ENCODE measurements at regions not wholly inside any gene's neighbourhood (a gene's known extent, or its start where the extent isn't known, plus 50 kb on each side); places are given as distances from the start of the nearest gene placed in this dataset.
"Not testable (repeated sequence)": the region's sequence is repeated elsewhere in the genome, so short reads cannot be mapped to it uniquely, and the experiment has no call there.

DNA sequence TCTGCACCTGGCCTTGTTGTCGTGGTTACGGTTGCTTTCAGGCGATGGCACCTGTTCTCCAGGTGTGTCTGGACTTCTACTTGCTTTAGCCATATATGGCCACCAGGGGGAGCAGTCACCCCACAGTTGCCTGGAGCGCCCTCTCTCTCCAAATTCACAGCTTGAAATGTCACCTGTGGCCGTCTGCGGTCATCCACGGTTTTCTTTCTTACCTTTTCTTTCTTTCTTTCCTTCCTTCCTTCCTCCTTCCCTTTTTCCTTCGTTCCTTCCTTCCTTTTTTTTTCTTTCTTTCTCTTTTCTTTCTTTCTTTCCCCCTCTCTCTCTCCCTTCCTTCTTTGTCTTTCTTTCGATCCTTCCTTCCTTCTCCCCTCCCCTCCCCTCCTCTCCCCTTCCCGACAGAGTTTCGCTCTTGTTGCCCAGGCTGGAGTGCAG, 150.5 kb upstream of the VKORC1L1 start:
- DNase-seq (ENCODE audit: low read depth in 2 of 2, low spot score in 1 of 2), result peak; percentile 30 to 49

DNA sequence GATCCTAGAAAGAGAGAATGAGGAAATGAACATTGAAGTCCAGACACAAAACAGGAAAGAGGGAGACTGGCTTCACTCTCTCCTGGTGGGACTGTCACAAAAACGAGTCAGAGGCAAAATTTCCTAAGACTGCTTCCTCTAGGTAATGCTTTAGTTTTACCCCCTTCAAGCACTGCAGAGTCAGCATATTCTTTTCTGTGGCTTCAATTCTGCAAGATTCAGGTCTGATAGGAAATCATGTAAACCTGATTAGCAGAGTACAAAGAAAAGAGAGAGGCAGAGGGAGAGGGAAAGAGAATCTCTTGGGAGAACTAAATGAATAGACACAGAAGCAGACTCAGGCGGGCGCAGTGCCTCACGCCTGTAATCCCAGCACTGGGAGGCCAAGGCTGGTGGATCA, 145.7 kb upstream of the VKORC1L1 start:
- DNase-seq (ENCODE audit: low read depth in 2 of 2, low spot score in 1 of 2), result not testable (repeated sequence)

DNA sequence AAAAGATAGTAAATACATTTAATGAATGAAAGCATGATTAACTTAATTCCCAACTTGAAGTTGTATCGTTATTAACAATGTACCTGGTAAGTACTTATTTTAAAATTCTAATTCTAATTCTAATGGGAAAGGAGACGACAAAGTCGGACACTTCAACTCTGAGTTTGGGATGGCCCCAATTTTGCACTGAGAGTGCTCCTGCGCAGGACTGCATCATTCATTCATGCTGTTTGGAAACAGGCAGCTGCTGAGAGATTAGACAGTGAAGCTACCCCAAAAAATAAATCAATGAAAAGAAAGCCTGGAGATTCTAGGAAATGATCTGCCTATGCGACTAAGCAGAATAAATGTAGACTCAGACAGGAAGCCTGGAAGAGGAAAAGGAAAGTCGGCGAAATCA, 141.7 kb upstream of the VKORC1L1 start:
- DNase-seq (ENCODE audit: low read depth in 2 of 2, low spot score in 1 of 2), result no peak

DNA sequence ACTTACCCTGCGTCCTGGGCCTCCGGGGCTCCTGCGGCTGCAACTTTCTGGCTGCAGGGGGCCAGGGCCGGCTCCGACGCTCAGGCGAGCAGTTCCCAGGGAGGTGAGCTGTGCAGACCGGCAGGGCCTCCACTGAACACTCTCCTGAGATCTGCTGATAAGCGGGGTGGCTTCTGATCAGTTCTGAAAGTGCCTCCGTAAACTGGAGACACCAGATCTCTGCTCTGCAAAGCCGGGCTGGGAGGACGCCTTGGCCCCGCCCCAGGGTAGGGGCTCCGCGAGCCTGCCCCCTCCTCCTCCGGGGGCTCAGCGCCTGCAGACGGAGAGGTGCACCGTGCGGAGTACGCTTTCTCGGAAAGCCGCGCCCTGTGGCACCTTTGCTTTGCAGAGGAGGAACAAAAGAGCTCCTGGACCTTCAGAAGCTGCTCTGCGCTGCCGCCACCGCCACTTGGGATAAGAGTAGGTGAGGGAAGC, 141.3 kb upstream of the VKORC1L1 start:
- DNase-seq (ENCODE audit: low read depth in 2 of 2, low spot score in 1 of 2), result no peak

DNA sequence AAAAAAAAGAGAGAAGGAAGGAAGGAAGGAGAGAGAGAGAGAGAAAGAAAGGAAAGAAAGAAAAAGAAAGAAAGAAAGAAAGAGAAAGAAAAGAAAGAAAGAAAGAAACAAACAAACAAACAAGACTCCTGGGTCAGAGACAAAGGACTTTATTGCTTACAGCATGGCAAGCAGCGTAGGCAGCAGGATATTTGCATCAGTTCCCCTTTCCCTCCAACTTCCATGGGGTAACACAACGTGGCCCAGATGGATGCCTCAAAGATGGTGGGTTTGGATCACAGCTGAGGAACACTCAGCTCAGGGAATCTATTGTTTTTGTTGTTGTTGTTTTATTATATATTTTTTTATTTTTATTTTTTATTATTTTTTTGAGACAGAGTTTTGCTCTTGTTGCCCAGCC, 128.5 kb upstream of the VKORC1L1 start:
- no peak for DNase-seq (ENCODE audit: low read depth in 2 of 2, low spot score in 1 of 2)

DNA sequence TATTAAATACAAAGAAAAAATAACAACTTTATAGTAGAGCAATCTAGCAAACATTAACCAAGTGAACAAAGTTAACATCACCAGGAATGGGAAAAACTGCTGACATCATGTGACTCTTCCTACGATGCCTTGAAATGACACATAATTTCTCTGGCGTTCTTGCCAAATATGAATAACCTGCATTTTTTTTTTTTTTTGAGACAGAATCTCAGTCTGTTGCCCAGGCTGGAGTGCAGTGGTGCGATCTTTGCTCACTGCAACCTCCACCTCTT, 126.5 kb upstream of the VKORC1L1 start:
- DNase-seq (ENCODE audit: low read depth in 2 of 2, low spot score in 1 of 2), result no peak

DNA sequence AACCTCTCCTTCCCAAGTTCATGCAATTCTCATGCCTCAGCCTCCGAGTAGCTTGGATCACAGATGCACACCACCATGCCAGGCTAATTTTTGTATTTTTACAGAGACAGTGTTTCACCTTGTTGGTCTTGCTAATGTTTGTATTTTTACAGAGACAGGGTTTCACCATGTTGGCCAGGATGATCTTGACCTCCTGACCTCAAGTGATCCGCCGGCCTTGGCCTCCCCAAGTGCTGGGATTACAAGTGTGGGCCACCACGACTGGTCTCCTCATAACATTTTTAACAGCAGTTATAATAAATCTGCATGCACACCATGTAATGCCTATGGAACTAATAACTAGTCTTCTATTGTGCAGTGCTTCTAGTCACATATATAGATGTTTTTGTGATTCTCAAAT, 123.8 kb upstream of the VKORC1L1 start:
- DNase-seq (ENCODE audit: low read depth in 2 of 2, low spot score in 1 of 2), result no peak

DNA sequence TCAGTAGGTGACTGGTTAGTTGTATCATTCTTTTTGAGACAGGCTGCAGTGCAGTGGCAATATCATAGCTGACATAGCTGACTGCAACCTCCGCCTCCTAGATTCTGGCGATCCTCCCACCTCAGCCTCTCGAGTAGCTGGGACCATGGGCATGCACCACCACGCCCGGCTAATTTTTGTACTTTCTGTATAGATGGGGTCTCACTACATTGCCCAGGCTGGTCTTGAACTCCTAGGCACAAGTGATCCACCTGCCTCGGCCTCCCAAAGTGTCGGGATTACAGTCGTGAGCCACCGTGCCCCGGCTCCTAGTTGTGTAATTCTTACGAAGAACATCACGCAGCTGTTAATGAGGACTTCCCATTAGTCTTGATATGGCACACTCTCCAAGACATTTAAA, 123.4 kb upstream of the VKORC1L1 start:
- DNase-seq (ENCODE audit: low read depth in 2 of 2, low spot score in 1 of 2), result no peak

DNA sequence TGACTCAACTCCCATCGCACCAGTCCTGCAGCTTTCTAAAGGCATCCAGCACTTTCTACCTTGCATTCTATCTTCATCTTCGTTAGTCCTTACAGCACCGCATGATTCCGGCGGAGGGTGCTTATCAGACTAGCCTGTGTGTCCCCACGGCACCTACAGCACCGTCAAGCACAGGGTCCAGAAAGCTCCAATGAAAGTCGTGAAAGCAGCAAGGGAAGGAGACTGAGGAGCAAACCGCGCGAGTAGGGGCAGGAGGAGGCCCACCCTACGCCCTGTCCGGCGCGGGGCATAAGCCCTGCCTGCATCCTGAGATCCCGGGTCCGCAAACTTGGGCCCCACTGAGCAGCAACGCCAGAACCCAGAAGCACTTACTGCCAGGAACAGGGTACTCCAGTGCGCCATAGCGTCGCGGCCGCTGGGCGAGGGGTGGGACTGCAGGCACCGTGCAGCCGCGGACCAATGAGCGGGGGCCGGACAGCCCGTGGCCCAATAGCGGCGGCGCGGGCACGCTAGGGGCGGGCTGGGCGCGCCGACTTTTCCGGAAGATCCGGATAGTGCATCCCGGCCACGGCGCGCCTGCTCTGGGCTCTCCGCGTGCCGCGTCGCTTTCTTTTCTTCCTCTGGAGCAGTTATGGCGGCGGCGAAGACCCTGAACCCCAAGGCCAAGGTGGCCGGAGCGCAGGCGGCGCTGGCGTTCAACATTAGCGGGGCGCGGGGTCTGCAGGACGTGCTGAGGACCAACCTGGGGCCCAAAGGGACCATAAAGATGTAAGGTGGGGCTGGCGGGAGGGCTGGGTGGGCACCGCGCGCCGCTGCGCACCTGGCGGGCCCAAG, 122.1 kb upstream of the VKORC1L1 start:
- DNase-seq (ENCODE audit: low read depth in 2 of 2, low spot score in 1 of 2), result peak; percentile 59 to 70

DNA sequence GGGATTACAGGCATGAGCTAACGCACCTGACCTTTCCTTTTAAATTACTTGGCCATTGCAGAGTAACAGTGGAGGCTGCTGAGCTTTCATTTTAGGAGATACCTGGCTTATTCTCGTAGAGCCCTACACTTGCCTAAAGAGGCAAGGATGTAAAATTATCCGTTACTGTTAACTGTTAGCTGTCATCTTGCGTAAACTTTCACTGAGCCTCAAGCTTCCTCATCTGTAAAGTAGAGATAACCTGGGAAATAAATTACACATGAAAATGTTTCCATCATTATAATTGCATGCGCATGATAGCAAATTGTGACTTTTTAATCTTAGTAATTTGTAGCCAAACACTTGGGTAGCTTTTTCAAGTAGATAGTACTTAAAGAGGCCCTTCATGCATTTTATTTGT, 118.8 kb upstream of the VKORC1L1 start:
- not testable (repeated sequence) for DNase-seq (ENCODE audit: low read depth in 2 of 2, low spot score in 1 of 2)

DNA sequence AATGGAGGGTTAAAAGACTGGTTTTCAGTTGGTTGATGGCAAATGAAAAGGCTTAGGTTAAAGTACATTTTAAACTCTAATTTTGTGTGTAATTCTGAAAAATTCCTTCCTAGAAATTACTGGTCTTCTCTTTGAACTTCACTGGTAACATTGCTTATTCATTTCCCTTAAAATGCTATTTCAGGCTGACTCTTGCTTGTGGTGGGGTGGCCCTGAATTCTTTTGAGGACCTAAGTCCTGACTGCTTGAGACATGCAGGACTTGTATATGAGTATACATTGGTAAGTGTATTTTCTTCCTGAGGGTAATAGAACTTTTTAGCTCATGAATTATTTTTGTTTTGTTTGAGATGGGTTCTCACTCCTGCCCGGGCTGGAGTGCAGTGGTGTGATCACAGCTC, 113.9 kb upstream of the VKORC1L1 start:
- DNase-seq (ENCODE audit: low read depth in 2 of 2, low spot score in 1 of 2), result not testable (repeated sequence)

DNA sequence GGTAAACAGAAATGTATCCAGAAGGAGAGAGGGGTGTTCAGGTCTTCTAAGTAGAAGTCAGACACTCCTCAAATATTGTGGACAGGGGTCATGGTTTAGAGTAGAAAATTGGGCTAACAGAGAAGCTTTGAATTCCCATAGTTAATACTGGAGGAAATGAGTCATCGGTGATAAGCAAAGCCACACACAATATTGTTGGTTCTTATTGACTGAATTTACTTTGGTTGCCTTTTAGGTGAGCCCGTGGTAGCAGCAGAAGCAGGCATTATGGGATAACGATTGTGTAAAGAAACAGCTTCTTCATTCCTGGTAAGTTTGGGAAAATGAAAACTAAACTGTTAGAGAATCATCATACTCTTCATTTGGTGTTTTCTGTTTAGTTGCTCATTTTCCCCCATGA, 110.2 kb upstream of the VKORC1L1 start:
- not testable (repeated sequence) for DNase-seq (ENCODE audit: low read depth in 2 of 2, low spot score in 1 of 2)

DNA sequence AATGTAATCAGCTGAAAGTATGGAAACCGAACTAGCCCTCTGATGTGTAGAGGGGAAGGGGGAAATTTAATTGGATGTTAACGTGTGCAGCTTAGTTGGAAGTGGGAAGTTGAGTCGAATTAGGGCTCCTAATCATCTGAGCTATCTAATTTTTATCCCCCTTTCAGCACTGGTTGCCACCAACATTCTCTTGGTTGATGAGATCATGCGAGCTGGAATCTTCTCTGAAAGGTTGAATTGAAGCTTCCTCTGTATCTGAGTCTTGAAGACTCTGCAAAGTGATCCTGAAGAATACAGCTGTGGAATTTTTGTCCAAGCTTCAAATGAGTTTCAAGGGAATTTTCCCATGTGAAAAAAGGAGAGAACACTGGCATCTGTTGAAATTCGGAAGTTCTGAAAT, 109.8 kb upstream of the VKORC1L1 start:
- DNase-seq (ENCODE audit: low read depth in 2 of 2, low spot score in 1 of 2), result not testable (repeated sequence)

DNA sequence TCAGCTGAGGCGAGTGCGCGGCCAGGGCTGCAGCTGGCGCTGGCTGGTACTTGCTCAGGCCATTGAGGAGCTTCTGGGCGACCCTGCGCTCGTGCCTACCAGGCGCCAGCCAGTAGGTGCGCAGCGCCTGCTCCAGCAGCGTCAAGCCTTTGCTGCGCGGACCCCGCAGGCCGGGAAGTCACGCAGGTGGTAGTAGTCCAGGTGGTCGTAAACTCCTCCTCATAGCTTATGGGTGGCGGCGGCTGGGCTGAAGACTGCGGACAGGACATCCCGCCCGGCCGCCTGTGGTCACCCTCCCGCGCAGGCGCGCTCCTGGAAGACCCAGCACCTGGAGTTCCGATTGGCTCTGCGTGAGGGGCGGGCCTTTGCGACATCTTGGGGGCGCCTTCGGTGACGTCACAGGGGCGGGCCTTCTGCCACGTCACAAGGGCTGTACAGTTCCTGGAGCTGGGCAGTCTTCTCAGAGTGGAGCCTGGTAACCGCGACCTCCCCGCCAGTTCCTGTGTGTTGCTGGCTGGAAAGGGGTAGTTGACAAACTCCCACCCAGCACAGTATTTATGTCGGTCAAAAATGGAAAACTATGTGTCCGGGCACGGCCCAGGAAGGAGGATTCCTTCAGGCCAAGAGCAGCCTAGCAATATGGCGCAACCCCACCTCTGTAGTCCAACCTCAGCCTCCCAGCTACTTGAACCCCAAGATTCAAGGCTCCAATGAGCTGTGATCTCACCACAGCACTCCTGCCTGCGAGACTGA, 102.2 kb upstream of the VKORC1L1 start:
- peak; percentile 91 for DNase-seq (ENCODE audit: low read depth in 2 of 2, low spot score in 1 of 2)

DNA sequence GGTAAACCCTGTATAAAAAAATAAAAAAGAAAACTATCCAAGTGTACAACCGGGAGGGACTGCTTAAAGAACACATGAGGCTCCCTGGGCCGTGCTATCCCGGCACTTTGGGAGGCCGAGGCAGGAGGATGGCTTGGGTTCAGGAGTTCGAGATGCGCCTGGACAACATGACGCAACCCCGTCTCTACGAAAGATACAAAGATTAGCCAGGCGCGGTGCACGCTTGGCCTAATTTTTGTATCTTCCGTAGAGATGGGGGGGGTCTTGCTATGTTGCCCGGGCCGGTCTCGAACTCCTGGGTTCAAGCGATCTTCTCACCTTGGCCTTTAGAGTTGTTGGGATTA, 101.7 kb upstream of the VKORC1L1 start:
- not testable (repeated sequence) for DNase-seq (ENCODE audit: low read depth in 2 of 2, low spot score in 1 of 2)

DNA sequence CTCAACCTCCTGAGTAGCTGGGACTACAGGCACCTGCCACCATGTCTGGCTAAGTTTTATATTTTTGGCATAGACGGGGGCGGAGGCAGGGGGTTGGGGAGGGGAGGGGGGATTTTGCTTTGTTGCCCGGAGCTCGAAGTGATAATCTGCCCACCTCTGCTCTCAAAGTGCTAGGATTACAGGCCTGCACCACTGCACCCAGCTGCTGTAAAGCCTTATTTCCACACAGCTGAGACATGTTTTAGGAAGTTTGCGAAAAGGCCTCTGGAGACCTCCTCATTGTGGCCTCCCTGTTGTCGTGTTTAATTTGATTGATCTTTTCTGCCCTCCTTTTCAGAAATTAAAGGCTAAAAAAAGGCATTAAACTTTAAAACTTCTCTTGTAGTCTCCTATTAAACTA, 96.2 kb upstream of the VKORC1L1 start:
- DNase-seq (ENCODE audit: low read depth in 2 of 2, low spot score in 1 of 2), result not testable (repeated sequence)

DNA sequence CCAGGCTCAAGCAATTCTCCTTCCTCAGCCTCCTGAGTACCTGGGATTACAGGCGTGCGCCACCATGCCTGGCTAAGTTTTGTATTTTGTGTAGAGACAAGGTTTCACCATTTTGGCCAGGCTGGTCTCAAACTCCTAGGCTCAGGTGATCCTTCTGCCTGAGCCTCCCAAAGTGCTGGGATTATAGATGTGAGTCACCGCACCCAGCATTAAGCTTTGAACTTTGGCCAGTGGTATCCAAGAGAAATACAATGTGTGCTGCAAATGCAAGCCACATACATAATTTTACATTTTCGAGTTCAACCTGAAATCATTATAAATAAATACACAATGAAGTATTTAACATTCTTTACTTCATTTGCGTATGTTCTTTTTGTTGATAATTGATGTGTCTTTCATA, 82.9 kb upstream of the VKORC1L1 start:
- not testable (repeated sequence) for DNase-seq (ENCODE audit: low read depth in 2 of 2, low spot score in 1 of 2)

DNA sequence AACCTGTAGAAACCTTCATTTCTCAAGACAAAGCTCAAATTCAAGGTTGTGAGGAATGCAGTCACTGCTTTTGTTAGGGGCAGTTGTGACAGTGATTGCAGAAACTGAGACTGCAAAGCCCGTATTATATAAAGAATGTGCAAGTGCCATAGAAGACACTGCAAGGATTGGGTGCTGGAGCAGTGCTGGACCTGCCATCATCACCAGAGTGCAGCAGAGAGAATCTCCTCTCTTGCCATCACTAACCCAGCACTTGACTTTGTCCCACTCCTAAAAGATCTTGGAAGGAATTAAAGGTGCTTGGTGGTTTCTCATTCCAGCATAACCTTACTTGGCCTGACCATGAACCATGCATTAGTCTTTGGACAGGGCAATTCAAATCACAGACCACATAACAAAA, 81.1 kb upstream of the VKORC1L1 start:
- not testable (repeated sequence) for DNase-seq (ENCODE audit: low read depth in 2 of 2, low spot score in 1 of 2)

DNA sequence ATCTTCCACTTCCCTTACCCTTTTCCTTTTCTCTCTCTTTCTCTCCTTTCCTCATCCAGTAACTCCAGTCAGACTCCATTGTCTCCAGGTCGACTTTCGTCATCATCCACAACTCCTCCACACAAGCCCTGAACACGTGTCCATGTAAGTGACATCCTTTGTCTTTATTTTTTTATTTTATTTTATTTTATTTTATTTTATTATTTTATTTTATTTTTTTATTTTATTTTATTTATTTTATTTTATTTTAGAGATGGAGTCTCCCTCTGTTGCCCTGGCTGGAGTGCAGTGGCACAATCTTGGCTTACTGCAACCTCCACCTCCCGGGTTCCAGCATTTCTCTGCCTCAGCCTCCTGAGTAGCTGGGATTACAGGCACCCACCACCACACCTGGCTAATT, 80.1 kb upstream of the VKORC1L1 start:
- not testable (repeated sequence) for DNase-seq (ENCODE audit: low read depth in 2 of 2, low spot score in 1 of 2)

DNA sequence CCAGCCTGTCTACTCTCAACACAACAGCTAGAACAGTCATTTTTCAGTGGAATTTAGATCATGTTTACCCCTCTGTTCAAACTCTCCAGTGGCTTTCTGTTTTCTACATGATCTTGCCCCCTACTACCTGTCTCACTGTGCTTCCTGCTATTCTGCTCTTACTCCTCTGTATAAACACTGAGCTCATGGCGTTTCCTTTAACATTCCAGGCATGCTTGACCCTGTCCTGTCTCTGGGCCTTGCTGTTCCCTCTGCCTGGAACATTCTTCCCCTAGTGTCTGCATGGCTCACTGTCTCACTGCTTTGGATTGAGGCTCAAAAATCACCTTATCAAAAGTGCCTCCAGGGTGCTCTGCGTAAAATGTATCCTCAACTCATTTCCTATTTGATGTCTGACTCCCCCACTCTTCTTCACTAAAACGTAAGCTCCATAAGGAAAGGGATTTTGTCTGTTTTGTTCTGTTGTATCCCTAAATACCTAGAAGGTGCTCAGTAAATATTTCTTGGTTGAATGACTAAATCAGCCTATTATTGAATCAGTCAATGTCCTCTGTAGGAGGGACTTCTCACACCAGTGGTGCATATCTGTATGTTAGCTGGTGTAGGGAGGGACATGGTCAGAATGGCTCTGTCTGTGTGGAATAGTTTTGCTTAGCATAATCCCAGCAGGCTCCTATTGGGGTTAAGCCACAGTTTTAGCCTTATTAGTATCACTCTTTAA, 78.0 kb upstream of the VKORC1L1 start:
- not testable (repeated sequence) for DNase-seq (ENCODE audit: low read depth in 2 of 2, low spot score in 1 of 2)

DNA sequence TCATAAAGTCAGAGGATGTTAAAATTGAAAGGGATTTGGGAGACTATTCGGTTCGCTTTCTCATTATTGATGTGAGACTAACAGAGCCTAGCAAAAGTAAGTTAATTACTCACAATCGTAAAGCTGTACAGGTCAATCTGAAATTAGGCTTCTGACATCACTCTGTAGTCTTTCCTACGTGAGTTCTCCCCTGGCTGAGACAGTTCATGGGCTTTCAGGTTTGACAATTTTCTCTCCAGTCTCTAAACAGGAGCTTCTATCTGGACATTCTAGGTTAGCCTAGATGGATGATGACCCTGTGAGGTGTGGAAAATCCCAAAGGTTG, 77.5 kb upstream of the VKORC1L1 start:
- DNase-seq (ENCODE audit: low read depth in 2 of 2, low spot score in 1 of 2), result not testable (repeated sequence)

DNA sequence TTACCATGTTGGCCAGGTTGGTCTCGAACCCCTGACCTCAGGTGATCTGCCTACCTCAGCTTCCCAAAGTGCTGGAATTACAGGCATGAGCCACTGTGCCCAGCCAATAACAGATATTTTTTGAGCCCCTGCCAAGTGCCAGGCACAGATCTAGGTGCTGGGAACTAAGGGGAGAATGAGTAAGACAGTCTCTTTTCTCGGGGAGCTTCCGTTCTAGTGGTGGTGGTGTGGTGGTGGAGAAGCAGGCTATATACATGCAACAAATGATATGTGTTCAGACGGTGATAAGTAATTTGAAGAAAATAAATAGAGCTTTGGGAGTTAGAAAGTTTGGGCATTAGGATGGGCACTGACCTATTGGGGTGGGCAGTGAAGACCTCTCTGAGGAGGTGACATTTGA, 76.7 kb upstream of the VKORC1L1 start:
- DNase-seq (ENCODE audit: low read depth in 2 of 2, low spot score in 1 of 2), result no peak
